ENCODE measurements at regions not wholly inside any gene's neighbourhood (a gene's known extent, or its start where the extent isn't known, plus 50 kb on each side); places are given as distances from the start of the nearest gene placed in this dataset.

- TF ChIP-seq POLR2A (IDR thresholded peaks at IDR 0.05; ENCODE audit: low read length) (no peak), GATA1 (IDR thresholded peaks at IDR 0.05; ENCODE audit: low read depth, low read length) (no peak)
These were observed 190.9 kb upstream of the IL12A start for GRCh38 chr3:159797771-159798170.

All from erythroblast (primary cell).